CD8-positive, alpha-beta memory T cell (primary cell): ENCODE measurements at regions not wholly inside any gene's neighbourhood (a gene's known extent, or its start where the extent isn't known, plus 50 kb on each side); places are given as distances from the start of the nearest gene placed in this dataset.

Experiments used
- CTCF ChIA-PET: fragments of 350-600 bp; sonication (Branson Sonifier 250); formaldehyde crosslinking; loops from one replicate; lab custom pipeline; 2021; ENCODE audit warnings: antibody characterized with exemption; lab: Charles Lee
- POLR2A ChIA-PET: fragments of 350-600 bp; sonication (Branson Sonifier 250); formaldehyde crosslinking; loops from one replicate; lab custom pipeline; 2021; ENCODE audit warnings: antibody characterized with exemption; lab: Charles Lee
- DNase-seq, 5 donors: peaks; one replicate each; pipeline versions ENCODE4 v3.0.0 to v3.0.0-alpha.2; 2020 to 2022; ENCODE audit warnings: mixed read lengths in 1 of 5
- H3K27ac ChIP-seq: one replicate; pipeline ENCODE4 v1.7.0; 2013; ENCODE audit warnings: low read depth, mild to moderate bottlenecking, low read length, moderate library complexity
- H3K27me3 ChIP-seq: 2 replicates; pipeline ENCODE4 v1.7.0; 2013; ENCODE audit warnings: low read length, mild to moderate bottlenecking; ENCODE audit not compliant: insufficient read depth, poor library complexity, severe bottlenecking
- H3K36me3 ChIP-seq: 2 replicates; pipeline ENCODE4 v1.7.0; 2013; ENCODE audit warnings: mild to moderate bottlenecking, low read length, moderate library complexity; ENCODE audit not compliant: insufficient read depth
- H3K4me1 ChIP-seq: 2 replicates; pipeline ENCODE4 v1.7.0; 2013; ENCODE audit warnings: mild to moderate bottlenecking, low read length, moderate library complexity; ENCODE audit not compliant: insufficient read depth
- H3K4me3 ChIP-seq: 2 replicates; pipeline ENCODE4 v1.7.0; 2013; ENCODE audit warnings: mild to moderate bottlenecking, low read length
- H3K9me3 ChIP-seq: 2 replicates; pipeline ENCODE4 v1.7.0; 2013; ENCODE audit warnings: mild to moderate bottlenecking, low read length
- H3K27ac Mint-ChIP-seq, 8 donors: one replicate each; pipeline ENCODE4 v1.8.0; 2020 to 2021; ENCODE audit warnings: mixed read lengths in 8 of 8, mild to moderate bottlenecking in 6 of 8, inconsistent platforms in 3 of 8, moderate library complexity in 3 of 8
- H3K27me3 Mint-ChIP-seq, 2 donors: one replicate each; pipeline ENCODE4 v1.8.0; 2020 to 2021; ENCODE audit warnings: mixed read lengths in 2 of 2, mild to moderate bottlenecking in 1 of 2, moderate library complexity in 1 of 2
- H3K36me3 Mint-ChIP-seq, 3 donors: one replicate each; pipeline ENCODE4 v1.8.0; 2020 to 2021; ENCODE audit warnings: mixed read lengths in 3 of 3, inconsistent platforms in 1 of 3, mild to moderate bottlenecking in 1 of 3
- H3K4me1 Mint-ChIP-seq, 3 donors: one replicate each; pipeline ENCODE4 v1.8.0; 2020 to 2021; ENCODE audit warnings: mixed read lengths in 3 of 3, inconsistent platforms in 1 of 3, mild to moderate bottlenecking in 1 of 3
- H3K4me3 Mint-ChIP-seq, 7 donors: one replicate each; pipeline ENCODE4 v1.8.0; 2020 to 2021; ENCODE audit warnings: mixed read lengths in 7 of 7, mild to moderate bottlenecking in 6 of 7, moderate library complexity in 4 of 7, inconsistent platforms in 2 of 7
- H3K9me3 Mint-ChIP-seq, 5 donors: one replicate each; pipeline ENCODE4 v1.8.0; 2020 to 2022; ENCODE audit warnings: mixed read lengths in 5 of 5, mild to moderate bottlenecking in 3 of 5, moderate library complexity in 2 of 5, inconsistent platforms in 1 of 5

GRCh38 chr4:120418146-120418545 lies 351.5 kb upstream of the MAD2L1 start:
- H3K36me3 Mint-ChIP-seq, result no peaks in the 10 kb centered on the region
- Histone ChIP-seq H3K9me3 (no peaks in the 10 kb centered on the region), H3K36me3 (no peaks in the 10 kb centered on the region), H3K4me3 (no peak overlapping the region), H3K27me3 (no peaks in the 10 kb centered on the region), H3K4me1 (no peaks in the 10 kb centered on the region), H3K27ac (no peak overlapping the region)
- H3K9me3 Mint-ChIP-seq, result peaks cover under 1 to 14% (median 7%) of the 10 kb centered on the region in 5 donors
- no peak overlapping the region for H3K4me3 Mint-ChIP-seq
- ChIA-PET CTCF (no interaction called here), POLR2A (no interaction called here)
- no peak overlapping the region for H3K27ac Mint-ChIP-seq
- no peaks in the 10 kb centered on the region for H3K4me1 Mint-ChIP-seq
- DNase-seq, result no peak
- H3K27me3 Mint-ChIP-seq, result no peaks in the 10 kb centered on the region

GRCh38 chr4:120415896-120416295 lies 349.2 kb upstream of the MAD2L1 start:
- Histone ChIP-seq H3K4me3 (no peak overlapping the region), H3K9me3 (no peaks in the 10 kb centered on the region), H3K27ac (no peak overlapping the region), H3K36me3 (no peaks in the 10 kb centered on the region), H3K27me3 (no peaks in the 10 kb centered on the region), H3K4me1 (no peaks in the 10 kb centered on the region)
- H3K4me3 Mint-ChIP-seq, result no peak overlapping the region
- no peaks in the 10 kb centered on the region for H3K4me1 Mint-ChIP-seq
- CTCF ChIA-PET, result no interaction called here
- no peaks in the 10 kb centered on the region for H3K27me3 Mint-ChIP-seq
- DNase-seq, result no peak
- POLR2A ChIA-PET, result no interaction called here
- no peaks in the 10 kb centered on the region for H3K36me3 Mint-ChIP-seq
- no peak overlapping the region for H3K27ac Mint-ChIP-seq
- peaks cover 0 to 29% (median 8%) of the 10 kb centered on the region in 5 donors for H3K9me3 Mint-ChIP-seq

- Histone ChIP-seq H3K9me3 (no peaks in the 10 kb centered on the region), H3K4me3 (no peak overlapping the region), H3K36me3 (no peaks in the 10 kb centered on the region), H3K4me1 (no peaks in the 10 kb centered on the region), H3K27ac (no peak overlapping the region), H3K27me3 (no peaks in the 10 kb centered on the region)
- peaks cover 9 to 43% (median 18%) of the 10 kb centered on the region in 5 donors for H3K9me3 Mint-ChIP-seq
- POLR2A ChIA-PET, result interaction anchor here (0.7 kb wide), 1 partner anchor 23 kb away, joined by 3 read pairs; no protein-coding TSS in a partner anchor
- peaks cover 0 to 3% of the 10 kb centered on the region in 2 donors for H3K27me3 Mint-ChIP-seq
- CTCF ChIA-PET, result no interaction called here
- H3K36me3 Mint-ChIP-seq, result peaks cover 0 to 2% (median 0%) of the 10 kb centered on the region in 3 donors
- no peak overlapping the region for H3K27ac Mint-ChIP-seq
- no peaks in the 10 kb centered on the region for H3K4me1 Mint-ChIP-seq
- H3K4me3 Mint-ChIP-seq, result no peak overlapping the region
- no peak for DNase-seq
These were observed 340.3 kb upstream of the MAD2L1 start for GRCh38 chr4:120406960-120407359.

- POLR2A ChIA-PET, result no interaction called here
- Mint-ChIP-seq H3K27ac (no peak overlapping the region), H3K4me1 (no peaks in the 10 kb centered on the region), H3K27me3 (peaks cover 0 to 1% of the 10 kb centered on the region in 2 donors), H3K9me3 (peaks cover 5 to 10% (median 6%) of the 10 kb centered on the region in 5 donors), H3K36me3 (peaks cover 0 to 2% (median 0%) of the 10 kb centered on the region in 3 donors), H3K4me3 (no peak overlapping the region)
- Histone ChIP-seq H3K4me3 (no peak overlapping the region), H3K4me1 (no peaks in the 10 kb centered on the region), H3K9me3 (no peaks in the 10 kb centered on the region), H3K36me3 (no peaks in the 10 kb centered on the region), H3K27me3 (no peaks in the 10 kb centered on the region), H3K27ac (no peak overlapping the region)
- DNase-seq, result no peak
- CTCF ChIA-PET, result no interaction called here
These were observed 336.6 kb upstream of the MAD2L1 start for GRCh38 chr4:120403296-120403695.

- H3K36me3 Mint-ChIP-seq, result no peaks in the 10 kb centered on the region
- CTCF ChIA-PET, result no interaction called here
- Histone ChIP-seq H3K4me1 (no peaks in the 10 kb centered on the region), H3K36me3 (no peaks in the 10 kb centered on the region), H3K4me3 (no peak overlapping the region), H3K9me3 (no peaks in the 10 kb centered on the region), H3K27ac (no peak overlapping the region), H3K27me3 (no peaks in the 10 kb centered on the region)
- no peaks in the 10 kb centered on the region for H3K27me3 Mint-ChIP-seq
- H3K27ac Mint-ChIP-seq, result no peak overlapping the region
- POLR2A ChIA-PET, result no interaction called here
- H3K4me1 Mint-ChIP-seq, result no peaks in the 10 kb centered on the region
- peaks cover 0 to 2% (median 0%) of the 10 kb centered on the region in 5 donors for H3K9me3 Mint-ChIP-seq
- no peak for DNase-seq
- H3K4me3 Mint-ChIP-seq, result no peak overlapping the region
These were observed 333.8 kb upstream of the MAD2L1 start for GRCh38 chr4:120400441-120400840.

- Histone ChIP-seq H3K36me3 (no peaks in the 10 kb centered on the region), H3K9me3 (no peaks in the 10 kb centered on the region), H3K27ac (no peak overlapping the region), H3K4me1 (no peaks in the 10 kb centered on the region), H3K4me3 (no peak overlapping the region), H3K27me3 (no peaks in the 10 kb centered on the region)
- H3K36me3 Mint-ChIP-seq, result no peaks in the 10 kb centered on the region
- H3K27me3 Mint-ChIP-seq, result no peaks in the 10 kb centered on the region
- no peak for DNase-seq
- peaks cover 0 to under 1% (median 0%) of the 10 kb centered on the region in 5 donors for H3K9me3 Mint-ChIP-seq
- H3K4me1 Mint-ChIP-seq, result no peaks in the 10 kb centered on the region
- H3K27ac Mint-ChIP-seq, result no peak overlapping the region
- POLR2A ChIA-PET, result no interaction called here
- no peak overlapping the region for H3K4me3 Mint-ChIP-seq
- CTCF ChIA-PET, result no interaction called here
These were observed 333.2 kb upstream of the MAD2L1 start for GRCh38 chr4:120399826-120400225.

GRCh38 chr4:120395746-120396145 lies 329.1 kb upstream of the MAD2L1 start:
- H3K27ac ChIP-seq, result no peak overlapping the region
- Mint-ChIP-seq H3K36me3 (no peaks in the 10 kb centered on the region), H3K4me1 (no peaks in the 10 kb centered on the region), H3K9me3 (no peaks in the 10 kb centered on the region), H3K27me3 (no peaks in the 10 kb centered on the region), H3K27ac (no peak overlapping the region), H3K4me3 (no peak overlapping the region)
- no peaks in the 10 kb centered on the region for H3K9me3 ChIP-seq
- ChIA-PET CTCF (no interaction called here), POLR2A (no interaction called here)
- H3K36me3 ChIP-seq, result no peaks in the 10 kb centered on the region
- no peaks in the 10 kb centered on the region for H3K27me3 ChIP-seq
- H3K4me1 ChIP-seq, result no peaks in the 10 kb centered on the region
- no peak overlapping the region for H3K4me3 ChIP-seq
- DNase-seq, result no peak

- no peak overlapping the region for H3K27ac ChIP-seq
- POLR2A ChIA-PET, result no interaction called here
- no peak overlapping the region for H3K4me3 ChIP-seq
- no peak overlapping the region for H3K4me3 Mint-ChIP-seq
- H3K27ac Mint-ChIP-seq, result no peak overlapping the region
- CTCF ChIA-PET, result no interaction called here
- no peaks in the 10 kb centered on the region for H3K27me3 ChIP-seq
- H3K36me3 ChIP-seq, result no peaks in the 10 kb centered on the region
- peaks cover 0 to 3% of the 10 kb centered on the region in 2 donors for H3K27me3 Mint-ChIP-seq
- no peaks in the 10 kb centered on the region for H3K36me3 Mint-ChIP-seq
- H3K9me3 ChIP-seq, result no peaks in the 10 kb centered on the region
- no peaks in the 10 kb centered on the region for H3K4me1 Mint-ChIP-seq
- no peaks in the 10 kb centered on the region for H3K4me1 ChIP-seq
- H3K9me3 Mint-ChIP-seq, result no peaks in the 10 kb centered on the region
- DNase-seq, result no peak
These were observed 289.2 kb upstream of the MAD2L1 start for GRCh38 chr4:120355881-120356280.

- H3K4me1 ChIP-seq, result no peaks in the 10 kb centered on the region
- no peak overlapping the region for H3K27ac Mint-ChIP-seq
These were observed 287.7 kb upstream of the MAD2L1 start for GRCh38 chr4:120354381-120354780.

More at GRCh38 chr4:120354381-120354780, 287.7 kb upstream of the MAD2L1 start:
- DNase-seq, result no peak
- Histone ChIP-seq H3K9me3 (no peaks in the 10 kb centered on the region), H3K36me3 (no peaks in the 10 kb centered on the region), H3K4me3 (no peak overlapping the region), H3K27me3 (no peaks in the 10 kb centered on the region), H3K27ac (no peak overlapping the region)
- Mint-ChIP-seq H3K4me3 (no peak overlapping the region), H3K27me3 (peaks cover 3 to 4% of the 10 kb centered on the region in 2 donors), H3K9me3 (no peaks in the 10 kb centered on the region), H3K4me1 (no peaks in the 10 kb centered on the region), H3K36me3 (no peaks in the 10 kb centered on the region)
- CTCF ChIA-PET, result no interaction called here
- POLR2A ChIA-PET, result no interaction called here
